GM23248 (cell line): ENCODE measurements at regions not wholly inside any gene's neighbourhood (a gene's known extent, or its start where the extent isn't known, plus 50 kb on each side); places are given as distances from the start of the nearest gene placed in this dataset.
"Not testable (repeated sequence)": the region's sequence is repeated elsewhere in the genome, so short reads cannot be mapped to it uniquely, and the experiment has no call there.

Experiments used
- EZH2 ChIP-seq: fragments of 200-600 bp; sonication (generic); IDR thresholded peaks from 2 replicates; pipeline ENCODE4 v1.6.1; 2018; ENCODE audit warnings: antibody characterized with exemption, mild to moderate bottlenecking; ENCODE audit not compliant: insufficient read depth, poor library complexity, severe bottlenecking
- EZH2phosphoT487 ChIP-seq: fragments of 200-600 bp; sonication (generic); IDR thresholded peaks from 2 replicates; pipeline ENCODE4 v1.6.1; 2018; ENCODE audit warnings: antibody characterized with exemption, moderate library complexity, mild to moderate bottlenecking, low read depth; ENCODE audit not compliant: insufficient read depth

GRCh38 chr6:68085599-68085998 is 549.5 kb upstream of the ADGRB3 start:
- TF ChIP-seq EZH2, EZH2phosphoT487: not testable (repeated sequence)
